H1 (cell line): ENCODE measurements at regions not wholly inside any gene's neighbourhood (a gene's known extent, or its start where the extent isn't known, plus 50 kb on each side); places are given as distances from the start of the nearest gene placed in this dataset.

ENCODE experiments used
- CTCF ChIA-PET: fragments of 300-600 bp; sonication (Branson Sonifier 250); formaldehyde crosslinking; loops from one replicate; lab custom pipeline; 2021; ENCODE audit not compliant: partially characterized antibody; lab: Charles Lee
- POLR2A ChIA-PET: fragments of 300-600 bp; sonication (Branson Sonifier 250); formaldehyde crosslinking; loops from one replicate; lab custom pipeline; 2021; ENCODE audit warnings: inconsistent platforms; ENCODE audit not compliant: partially characterized antibody; lab: Charles Lee
- DNase-seq, 2 experiments: peaks; one replicate each; pipeline versions ENCODE4 v3.0.0 to v3.0.0-alpha.2; 2010 to 2022; ENCODE audit warnings: low spot score in 2 of 2, low read depth in 1 of 2, mixed read lengths in 1 of 2
- FAIRE-seq: peaks from 2 replicates; lab custom pipeline; 2011; peaks lifted over from hg19 to GRCh38; lab: Jason Lieb, UNC
- H2AFZ ChIP-seq: 2 replicates; pipeline ENCODE4 v1.8.1; 2012; ENCODE audit warnings: low read length, inconsistent platforms
- H2AK5ac ChIP-seq: 2 replicates; pipeline ENCODE4 v1.6.1; 2013; ENCODE audit warnings: low read depth, low read length
- H2BK120ac ChIP-seq: replicated peaks from 2 replicates; pipeline ENCODE3; 2013; ENCODE audit warnings: low read depth, low read length, inconsistent platforms
- H2BK12ac ChIP-seq: 2 replicates; pipeline ENCODE4 v1.6.1; 2013; ENCODE audit warnings: low read depth, low read length
- H2BK15ac ChIP-seq: 2 replicates; pipeline ENCODE4 v1.6.1; 2013; ENCODE audit warnings: low read length
- H2BK20ac ChIP-seq: 2 replicates; pipeline ENCODE4 v1.6.1; 2013; ENCODE audit warnings: low read length
- H2BK5ac ChIP-seq: 2 replicates; pipeline ENCODE4 v1.6.1; 2013; ENCODE audit warnings: low read depth, low read length
- H3K14ac ChIP-seq: 2 replicates; pipeline ENCODE4 v1.6.1; 2013; ENCODE audit warnings: inconsistent platforms; ENCODE audit not compliant: insufficient read length
- H3K18ac ChIP-seq: 2 replicates; pipeline ENCODE4 v1.6.1; 2013; ENCODE audit warnings: low read length; ENCODE audit errors: extremely low read depth
- H3K23ac ChIP-seq: 2 replicates; pipeline ENCODE4 v1.6.1; 2013; ENCODE audit warnings: inconsistent platforms; ENCODE audit not compliant: insufficient read length
- H3K23me2 ChIP-seq: 2 replicates; pipeline ENCODE4 v1.6.1; 2013; ENCODE audit warnings: low read depth, low read length
- H3K27ac ChIP-seq: 2 replicates; pipeline ENCODE4 v1.6.1; 2011; ENCODE audit warnings: low read depth, low read length, inconsistent platforms
- H3K27me3 ChIP-seq, 4 experiments: replicated peaks in 1 of 4; 1 replicate in 1 of 4; 2 replicates in 3 of 4; pipeline versions ENCODE4 v1.6.1 to v1.8.1; 2011 to 2013; ENCODE audit warnings: low read length in 3 of 4, mild to moderate bottlenecking in 3 of 4, inconsistent platforms in 2 of 4, mixed read lengths in 2 of 4, moderate library complexity in 1 of 4; ENCODE audit not compliant: control insufficient read depth in 3 of 4, insufficient read depth in 3 of 4; ENCODE audit errors: extremely low read depth in 1 of 4
- H3K36me3 ChIP-seq, 4 experiments: 2 replicates each; pipeline versions ENCODE4 v1.6.1 to v1.8.1; 2011 to 2013; ENCODE audit warnings: mild to moderate bottlenecking in 4 of 4, low read length in 3 of 4, moderate library complexity in 2 of 4, control low read depth in 1 of 4, inconsistent platforms in 1 of 4; ENCODE audit not compliant: insufficient read depth in 4 of 4, control insufficient read depth in 2 of 4
- H3K4ac ChIP-seq: replicated peaks from 2 replicates; pipeline ENCODE3; 2013; ENCODE audit warnings: low read length, low read depth, mixed read lengths, inconsistent platforms; ENCODE audit not compliant: insufficient read length
- H3K4me1 ChIP-seq, 4 experiments: replicated peaks in 1 of 4; 1 replicate in 1 of 4; 2 replicates in 3 of 4; pipeline versions ENCODE4 v1.6.1 to v1.8.1; 2011 to 2013; ENCODE audit warnings: low read length in 3 of 4, inconsistent platforms in 2 of 4, mixed read lengths in 1 of 4; ENCODE audit not compliant: insufficient read depth in 4 of 4, control insufficient read depth in 3 of 4
- H3K4me2 ChIP-seq, 2 experiments: 2 replicates each; pipeline versions ENCODE4 v1.6.1 to v1.8.1; 2011 to 2013; ENCODE audit warnings: low read depth in 2 of 2, low read length in 2 of 2, control low read depth in 1 of 2, inconsistent platforms in 1 of 2, mild to moderate bottlenecking in 1 of 2; ENCODE audit not compliant: insufficient read depth in 1 of 2
- H3K4me3 ChIP-seq, 4 experiments: fragments of 200-600, 300-600 bp in 1 of 4; sonication (generic), shearing (Covaris generic), sonication (Bioruptor Twin) in 1 of 4; 2 replicates each; pipeline versions ENCODE4 v1.5.1 to v1.8.1; 2011 to 2016; ENCODE audit warnings: low read length in 4 of 4, low read depth in 3 of 4, control low read depth in 2 of 4, inconsistent platforms in 2 of 4, mild to moderate bottlenecking in 2 of 4, mixed read lengths in 1 of 4, moderate library complexity in 1 of 4; ENCODE audit not compliant: insufficient read depth in 2 of 4; ENCODE audit errors: extremely low read depth in 1 of 4
- H3K56ac ChIP-seq: replicated peaks from 2 replicates; pipeline ENCODE3; 2013; ENCODE audit warnings: low read depth, mild to moderate bottlenecking, mixed read lengths, low read length, inconsistent platforms; ENCODE audit not compliant: insufficient read length
- H3K79me1 ChIP-seq: 2 replicates; pipeline ENCODE4 v1.6.1; 2013; ENCODE audit warnings: low read depth, low read length, control low read depth
- H3K79me2 ChIP-seq, 2 experiments: 2 replicates each; pipeline versions ENCODE4 v1.6.1 to v1.8.1; 2012 to 2013; ENCODE audit warnings: low read length in 2 of 2, mild to moderate bottlenecking in 2 of 2, inconsistent platforms in 1 of 2; ENCODE audit not compliant: insufficient read depth in 2 of 2, control insufficient read depth in 1 of 2
- H3K9ac ChIP-seq, 4 experiments: replicated peaks in 1 of 4; 1 replicate in 1 of 4; 2 replicates in 3 of 4; pipeline versions ENCODE4 v1.6.1 to v1.8.1; 2011 to 2013; ENCODE audit warnings: low read depth in 3 of 4, low read length in 3 of 4, control low read depth in 2 of 4, mild to moderate bottlenecking in 2 of 4, moderate library complexity in 2 of 4, inconsistent platforms in 1 of 4; ENCODE audit errors: extremely low read depth in 1 of 4
- H3K9me3 ChIP-seq, 2 experiments: 2 replicates each; pipeline versions ENCODE4 v1.6.1 to v1.8.1; 2012 to 2013; ENCODE audit warnings: mild to moderate bottlenecking in 2 of 2, moderate library complexity in 2 of 2, control low read depth in 1 of 2, inconsistent platforms in 1 of 2, low read depth in 1 of 2, low read length in 1 of 2, mixed read lengths in 1 of 2; ENCODE audit not compliant: insufficient read depth in 2 of 2
- H4K20me1 ChIP-seq, 2 experiments: replicated peaks in 1 of 2; 2 replicates each; pipeline versions ENCODE3 to v1.8.1; 2011 to 2013; ENCODE audit warnings: inconsistent platforms in 2 of 2, low read length in 2 of 2, mild to moderate bottlenecking in 1 of 2; ENCODE audit not compliant: insufficient read depth in 2 of 2, control insufficient read depth in 1 of 2
- H4K5ac ChIP-seq: 2 replicates; pipeline ENCODE4 v1.6.1; 2013; ENCODE audit warnings: low read length, low read depth, mixed read lengths, inconsistent platforms; ENCODE audit not compliant: insufficient read length
- H4K8ac ChIP-seq: 2 replicates; pipeline ENCODE4 v1.8.0; 2013; ENCODE audit warnings: mild to moderate bottlenecking, moderate library complexity, low read length, inconsistent platforms; ENCODE audit not compliant: insufficient read depth; ENCODE audit errors: extremely low read depth
- H4K91ac ChIP-seq: replicated peaks from 2 replicates; pipeline ENCODE3; 2013; ENCODE audit warnings: low read length, mixed read lengths, inconsistent platforms; ENCODE audit not compliant: insufficient read length
- CHD2 ChIP-seq: IDR thresholded peaks from 2 replicates; pipeline ENCODE4 v1.6.1; 2012; ENCODE audit warnings: low read length, improper control_type of control experiment
- CTBP2 ChIP-seq: IDR thresholded peaks from 2 replicates; pipeline ENCODE4 v1.7.0; 2011; ENCODE audit warnings: borderline replicate concordance, mild to moderate bottlenecking, moderate library complexity, mixed read lengths, low read length; ENCODE audit not compliant: insufficient read depth, insufficient read length
- SIRT6 ChIP-seq: IDR thresholded peaks from one replicate; pipeline ENCODE4 v1.7.1; 2012; ENCODE audit warnings: low read length, inconsistent platforms
- SP2 ChIP-seq: IDR thresholded peaks from 2 replicates; pipeline ENCODE4 v1.6.1; 2012; ENCODE audit warnings: mild to moderate bottlenecking, low read length, inconsistent platforms
- TAF7 ChIP-seq: optimal IDR thresholded peaks from 2 replicates; pipeline ENCODE3; 2011; ENCODE audit warnings: low read depth, mild to moderate bottlenecking, inconsistent platforms, low read length, moderate library complexity, borderline replicate concordance
- YY1 ChIP-seq: IDR thresholded peaks from 2 replicates; pipeline ENCODE4 v1.6.1; 2011; ENCODE audit warnings: low read depth, mild to moderate bottlenecking, low read length
- WGBS, 2 experiments: shearing (Covaris generic) in 1 of 2; methylation state at CpG; one replicate each; pipeline versions ENCODE4 v1.1.6 to v1.1.7; 2013 to 2015; ENCODE audit warnings: low lambda C conversion rate in 2 of 2, mixed read lengths in 2 of 2, inconsistent platforms in 1 of 2, low coverage in 1 of 2, missing lambda C conversion rate in 1 of 2; ENCODE audit not compliant: insufficient replicate concordance in 2 of 2, insufficient coverage in 1 of 2, insufficient read length in 1 of 2; ENCODE audit errors: extremely low coverage in 1 of 2, missing lambda C conversion rate in 1 of 2; 5-methylcytosine and 5-hydroxymethylcytosine counted together

- Histone ChIP-seq H4K20me1 (no peaks in the 10 kb centered on the region), H2BK120ac (no peak overlapping the region), H3K23ac (no peak overlapping the region), H3K4me1 (no peaks in the 10 kb centered on the region), H3K14ac (no peak overlapping the region), H2BK20ac (no peak overlapping the region), H4K8ac (no peak overlapping the region), H3K27me3 (no peaks in the 10 kb centered on the region), H3K9me3 (no peaks in the 10 kb centered on the region), H3K18ac (no peak overlapping the region), H2AK5ac (no peak overlapping the region), H2BK12ac (no peak overlapping the region), H4K91ac (no peak overlapping the region), H2BK15ac (no peak overlapping the region), H3K4me3 (no peak overlapping the region), H3K4me2 (no peak overlapping the region), H3K79me2 (no peaks in the 10 kb centered on the region), H3K9ac (no peak overlapping the region), H2AFZ (no peak overlapping the region), H3K56ac (no peak overlapping the region), H4K5ac (no peak overlapping the region), H3K27ac (no peak overlapping the region), H3K79me1 (no peaks in the 10 kb centered on the region), H3K23me2 (no peaks in the 10 kb centered on the region), H3K36me3 (no peaks in the 10 kb centered on the region), H3K4ac (no peak overlapping the region), H2BK5ac (no peak overlapping the region)
- DNase-seq (no peak), FAIRE-seq (no peak)
- WGBS, 2 experiments = 86% methylated on average over 1 of the region's 1 CpG; no CpG with 5 or more reads in 1 of the 2 experiments
- ChIA-PET CTCF (interaction anchor here (2.0 kb wide), 1 partner anchor 11 kb away, joined by 4 read pairs; no protein-coding TSS in a partner anchor), POLR2A (no interaction called here)
- TF ChIP-seq SIRT6 (no peak), SP2 (no peak), CTBP2 (no peak), YY1 (no peak), CHD2 (no peak), TAF7 (no peak)
Measured at GRCh38 chr3:5846261-5846660, 658.8 kb downstream of the EDEM1 start.
